KMS-11 (cell line): ENCODE measurements at regions not wholly inside any gene's neighbourhood (a gene's known extent, or its start where the extent isn't known, plus 50 kb on each side); places are given as distances from the start of the nearest gene placed in this dataset.

ENCODE experiments used
- H2AFZ ChIP-seq: fragments of 200-600 bp; sonication (generic); 2 replicates; pipeline ENCODE4 v1.6.1; 2016; ENCODE audit warnings: antibody characterized with exemption, mixed run types, low read depth
- H3K27ac ChIP-seq: fragments of 200-600 bp; sonication (generic); 2 replicates; pipeline ENCODE4 v1.6.1; 2016; ENCODE audit warnings: mild to moderate bottlenecking, mixed run types
- H3K27me3 ChIP-seq: fragments of 200-600 bp; sonication (generic); 2 replicates; pipeline ENCODE4 v1.6.1; 2017; ENCODE audit warnings: mild to moderate bottlenecking, low read depth, mixed run types, moderate library complexity; ENCODE audit not compliant: insufficient read depth
- H3K36me3 ChIP-seq: fragments of 200-600 bp; sonication (generic); 2 replicates; pipeline ENCODE4 v1.6.1; 2017; ENCODE audit warnings: mild to moderate bottlenecking, mixed run types; ENCODE audit not compliant: insufficient read depth
- H3K4me1 ChIP-seq: fragments of 200-600 bp; sonication (generic); 2 replicates; pipeline ENCODE4 v1.6.1; 2016; ENCODE audit warnings: mild to moderate bottlenecking, low read depth, mixed run types; ENCODE audit not compliant: poor library complexity, severe bottlenecking
- H3K4me2 ChIP-seq: fragments of 200-600 bp; sonication (generic); 2 replicates; pipeline ENCODE4 v1.7.0; 2016; ENCODE audit warnings: mild to moderate bottlenecking, mixed run types
- H3K4me3 ChIP-seq: fragments of 200-600 bp; sonication (generic); IDR thresholded peaks from 2 replicates; pipeline ENCODE4 v1.6.1; 2017; ENCODE audit warnings: low read depth, low read length, mixed read lengths; ENCODE audit not compliant: insufficient read depth
- H3K79me2 ChIP-seq: fragments of 200-600 bp; sonication (generic); 2 replicates; pipeline ENCODE4 v1.6.1; 2016; ENCODE audit warnings: low read depth, mixed run types; ENCODE audit not compliant: insufficient read depth
- H3K9ac ChIP-seq: fragments of 200-600 bp; sonication (generic); 2 replicates; pipeline ENCODE4 v1.6.1; 2016; ENCODE audit warnings: mild to moderate bottlenecking, mixed run types
- H4K20me1 ChIP-seq: fragments of 200-600 bp; sonication (generic); 2 replicates; pipeline ENCODE4 v1.6.1; 2016; ENCODE audit warnings: mild to moderate bottlenecking, mixed run types; ENCODE audit not compliant: insufficient read depth
- TF ChIP-seq, protein P1 (sequence below): fragments of 200-600 bp; sonication (generic); conservative IDR thresholded peaks from 2 replicates; pipeline ENCODE4 v1.6.1; 2017; ENCODE audit warnings: low read depth, mild to moderate bottlenecking, antibody characterized with exemption, low read length, moderate library complexity, mixed read lengths

DNA sequence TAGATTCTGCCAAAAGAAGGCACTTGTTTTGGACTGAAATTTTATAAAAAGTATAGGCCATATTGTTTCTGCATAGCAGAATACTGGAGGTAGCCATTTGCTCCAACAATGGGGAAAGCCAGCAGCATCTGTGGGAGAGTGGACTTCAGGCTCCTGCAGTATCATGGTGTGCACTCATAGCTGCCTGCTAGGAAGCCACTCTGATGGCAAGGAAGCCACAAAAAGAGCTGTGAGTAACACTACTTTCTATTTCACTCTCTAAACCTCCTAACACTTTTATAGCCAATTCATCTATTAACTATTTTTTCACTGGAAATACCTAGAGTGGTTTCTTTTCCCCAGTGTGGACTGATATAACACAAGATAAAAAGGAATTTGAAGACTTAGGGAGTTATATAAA is 144.4 kb upstream of the KCNJ3 start:
- no peak overlapping the region for H3K27ac ChIP-seq
- no peaks in the 10 kb centered on the region for H3K4me1 ChIP-seq
- H2AFZ ChIP-seq, result no peak overlapping the region
- H3K4me2 ChIP-seq, result no peak overlapping the region
- no peaks in the 10 kb centered on the region for H3K36me3 ChIP-seq
- no peaks in the 10 kb centered on the region for H3K27me3 ChIP-seq
- no peaks in the 10 kb centered on the region for H3K79me2 ChIP-seq
- TF ChIP-seq, protein P1, sequence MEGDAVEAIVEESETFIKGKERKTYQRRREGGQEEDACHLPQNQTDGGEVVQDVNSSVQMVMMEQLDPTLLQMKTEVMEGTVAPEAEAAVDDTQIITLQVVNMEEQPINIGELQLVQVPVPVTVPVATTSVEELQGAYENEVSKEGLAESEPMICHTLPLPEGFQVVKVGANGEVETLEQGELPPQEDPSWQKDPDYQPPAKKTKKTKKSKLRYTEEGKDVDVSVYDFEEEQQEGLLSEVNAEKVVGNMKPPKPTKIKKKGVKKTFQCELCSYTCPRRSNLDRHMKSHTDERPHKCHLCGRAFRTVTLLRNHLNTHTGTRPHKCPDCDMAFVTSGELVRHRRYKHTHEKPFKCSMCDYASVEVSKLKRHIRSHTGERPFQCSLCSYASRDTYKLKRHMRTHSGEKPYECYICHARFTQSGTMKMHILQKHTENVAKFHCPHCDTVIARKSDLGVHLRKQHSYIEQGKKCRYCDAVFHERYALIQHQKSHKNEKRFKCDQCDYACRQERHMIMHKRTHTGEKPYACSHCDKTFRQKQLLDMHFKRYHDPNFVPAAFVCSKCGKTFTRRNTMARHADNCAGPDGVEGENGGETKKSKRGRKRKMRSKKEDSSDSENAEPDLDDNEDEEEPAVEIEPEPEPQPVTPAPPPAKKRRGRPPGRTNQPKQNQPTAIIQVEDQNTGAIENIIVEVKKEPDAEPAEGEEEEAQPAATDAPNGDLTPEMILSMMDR, result no peak
- H3K4me3 ChIP-seq, result no peak overlapping the region
- H3K9ac ChIP-seq, result no peak overlapping the region
- H4K20me1 ChIP-seq, result no peaks in the 10 kb centered on the region

DNA sequence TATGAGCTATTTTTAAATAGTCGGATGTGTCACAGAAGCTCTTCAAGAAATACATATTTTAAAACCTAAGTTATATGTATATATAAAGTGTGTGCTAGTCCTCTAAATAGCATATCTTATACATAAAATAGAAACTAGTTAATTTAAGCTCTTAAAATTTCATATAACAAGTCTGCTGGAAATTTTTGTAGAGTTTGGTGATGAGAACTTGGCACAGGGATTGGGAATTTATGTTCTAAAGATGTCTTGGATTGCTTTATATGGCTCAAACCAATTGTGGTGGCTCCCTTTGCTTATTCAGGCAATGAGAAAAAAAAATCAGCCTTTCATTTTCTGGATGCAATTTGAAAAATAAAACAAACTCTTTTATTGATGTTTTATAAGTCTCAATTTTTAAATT is 142.8 kb upstream of the KCNJ3 start:
- Histone ChIP-seq H3K4me1 (no peaks in the 10 kb centered on the region), H3K79me2 (no peaks in the 10 kb centered on the region), H3K27ac (no peak overlapping the region), H3K36me3 (no peaks in the 10 kb centered on the region), H3K27me3 (no peaks in the 10 kb centered on the region), H2AFZ (no peak overlapping the region), H4K20me1 (no peaks in the 10 kb centered on the region), H3K9ac (no peak overlapping the region), H3K4me3 (no peak overlapping the region), H3K4me2 (no peak overlapping the region)
- TF ChIP-seq, protein P1, result no peak

DNA sequence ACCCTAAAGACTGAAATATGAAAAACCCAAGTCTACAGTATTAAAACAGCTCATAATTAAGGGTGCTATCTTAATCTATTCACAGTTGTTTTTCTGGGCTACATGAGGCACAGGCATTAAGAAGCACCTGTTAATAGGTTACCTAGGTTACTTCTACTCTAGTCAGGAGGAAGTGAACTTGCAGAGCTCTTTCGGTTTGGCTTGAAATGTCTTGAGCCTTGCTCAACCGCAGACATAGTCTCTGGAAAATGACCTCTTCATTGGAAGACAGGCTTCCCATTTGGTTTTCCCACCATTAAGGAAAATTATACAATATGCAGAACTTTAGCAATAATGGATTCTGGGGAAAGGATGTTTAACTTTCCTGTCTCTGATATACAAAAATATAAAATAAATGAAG is 142.3 kb upstream of the KCNJ3 start:
- no peak overlapping the region for H3K9ac ChIP-seq
- H3K4me2 ChIP-seq, result no peak overlapping the region
- no peak overlapping the region for H3K4me3 ChIP-seq
- H2AFZ ChIP-seq, result no peak overlapping the region
- H4K20me1 ChIP-seq, result no peaks in the 10 kb centered on the region
- H3K4me1 ChIP-seq, result no peaks in the 10 kb centered on the region
- H3K27me3 ChIP-seq, result no peaks in the 10 kb centered on the region
- no peak overlapping the region for H3K27ac ChIP-seq
- H3K36me3 ChIP-seq, result no peaks in the 10 kb centered on the region
- H3K79me2 ChIP-seq, result no peaks in the 10 kb centered on the region
- TF ChIP-seq, protein P1, result no peak

DNA sequence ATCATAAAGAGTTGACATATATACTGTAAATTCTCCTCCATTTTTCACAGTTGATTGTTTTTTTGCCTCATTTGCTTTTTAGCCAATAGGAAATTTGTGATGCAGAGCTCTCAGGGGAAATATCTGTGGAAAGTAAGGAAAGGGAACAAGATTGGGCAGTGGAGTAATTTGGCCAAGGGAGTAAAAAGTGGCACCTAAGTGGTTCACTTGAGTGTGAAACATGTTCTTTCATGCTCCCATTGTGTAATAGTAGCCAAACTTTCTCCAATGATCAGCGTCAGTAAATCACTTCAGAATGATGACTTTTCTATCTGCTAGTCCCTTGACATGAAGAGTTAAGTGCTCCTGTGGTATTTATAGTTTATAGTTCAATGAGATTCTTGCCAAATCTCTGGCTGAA is 141.9 kb upstream of the KCNJ3 start:
- Histone ChIP-seq H3K4me1 (no peaks in the 10 kb centered on the region), H3K9ac (no peak overlapping the region), H4K20me1 (no peaks in the 10 kb centered on the region), H3K36me3 (no peaks in the 10 kb centered on the region), H2AFZ (no peak overlapping the region), H3K4me3 (no peak overlapping the region), H3K4me2 (no peak overlapping the region), H3K27me3 (no peaks in the 10 kb centered on the region), H3K79me2 (no peaks in the 10 kb centered on the region), H3K27ac (no peak overlapping the region)
- TF ChIP-seq, protein P1, result no peak

DNA sequence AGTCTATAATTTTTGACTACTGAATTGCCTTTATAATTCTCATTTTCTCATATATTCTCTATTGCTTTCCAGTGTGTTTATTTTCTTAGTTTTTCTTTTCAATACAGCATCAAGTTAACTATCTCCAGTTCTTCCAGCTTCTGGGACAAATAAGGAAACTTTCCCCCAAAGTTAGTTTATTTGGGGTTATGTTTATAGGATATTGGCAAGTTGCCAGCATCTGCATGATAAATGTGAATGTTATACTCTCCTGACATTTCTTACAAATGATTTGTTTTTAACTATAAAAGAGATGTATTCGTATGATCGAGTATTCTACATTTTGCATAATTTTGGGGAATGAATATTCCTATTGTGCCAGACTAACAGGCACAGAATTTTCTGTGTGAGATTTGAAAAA is 140.6 kb upstream of the KCNJ3 start:
- Histone ChIP-seq H3K4me3 (no peak overlapping the region), H3K36me3 (no peaks in the 10 kb centered on the region), H3K4me2 (no peak overlapping the region), H3K79me2 (no peaks in the 10 kb centered on the region), H2AFZ (no peak overlapping the region), H3K4me1 (no peaks in the 10 kb centered on the region), H4K20me1 (no peaks in the 10 kb centered on the region), H3K27ac (no peak overlapping the region), H3K9ac (no peak overlapping the region), H3K27me3 (no peaks in the 10 kb centered on the region)
- TF ChIP-seq, protein P1, result no peak
